Panc1 (cell line): ENCODE measurements at regions not wholly inside any gene's neighbourhood (a gene's known extent, or its start where the extent isn't known, plus 50 kb on each side); places are given as distances from the start of the nearest gene placed in this dataset.

Experiments
- ATAC-seq: fragments of 200-7000 bp; cut with Tn5 transposase; 2 replicates; pipeline ENCODE4 v1.9.1; 2020; ENCODE audit warnings: mild to moderate bottlenecking, moderate library complexity
- BruUV-seq: library from RNA; stranded (reverse); fragments of 400-500 nt; replicated peaks from 2 replicates; lab custom pipeline; 2021; lab: Mats Ljungman, UMichigan
- CTCF ChIA-PET: fragments of 300-600 bp; sonication (Branson Sonifier 250); formaldehyde crosslinking; loops from one replicate; lab custom pipeline; 2022; ENCODE audit warnings: antibody characterized with exemption; lab: Charles Lee
- POLR2A ChIA-PET: fragments of 300-600 bp; sonication (Branson Sonifier 250); formaldehyde crosslinking; loops from one replicate; lab custom pipeline; 2022; ENCODE audit warnings: antibody characterized with exemption; lab: Charles Lee
- DNase-seq: peaks from one replicate; pipeline ENCODE4 v3.0.0-alpha.2; 2010; ENCODE audit warnings: low read depth, low spot score
- H3K27ac ChIP-seq: 2 replicates; pipeline ENCODE4 v1.5.1; 2011; ENCODE audit warnings: mild to moderate bottlenecking, low read length, inconsistent platforms
- H3K27me3 ChIP-seq: fragments of 200-500 bp; sonication (Bioruptor generic); 2 replicates; pipeline ENCODE4 v1.6.0; 2014; ENCODE audit warnings: low read length, inconsistent platforms; ENCODE audit not compliant: control insufficient read depth, insufficient read depth
- H3K36me3 ChIP-seq: fragments of 200-500 bp; sonication (Bioruptor generic); 2 replicates; pipeline ENCODE4 v1.5.1; 2014; ENCODE audit warnings: inconsistent platforms, mild to moderate bottlenecking, low read length, moderate library complexity; ENCODE audit not compliant: control insufficient read depth, insufficient read depth
- H3K4me1 ChIP-seq: 2 replicates; pipeline ENCODE4 v1.5.1; 2011; ENCODE audit warnings: inconsistent platforms, mild to moderate bottlenecking, low read length, moderate library complexity; ENCODE audit not compliant: control insufficient read depth, insufficient read depth
- H3K4me3 ChIP-seq, 2 experiments: 2 replicates each; pipeline ENCODE4 v1.5.1; 2011 to 2012; ENCODE audit warnings: low read depth in 2 of 2, low read length in 2 of 2, mild to moderate bottlenecking in 2 of 2, inconsistent platforms in 1 of 2, moderate library complexity in 1 of 2
- H3K9me3 ChIP-seq: fragments of 200-500 bp; sonication (Bioruptor generic); 2 replicates; pipeline ENCODE4 v1.5.1; 2014; ENCODE audit warnings: low read depth, mild to moderate bottlenecking, inconsistent platforms, low read length, moderate library complexity; ENCODE audit not compliant: control insufficient read depth, insufficient read depth
- CTCF ChIP-seq: fragments of 450-650 bp; IDR thresholded peaks from 2 replicates; pipeline ENCODE4 v1.5.1; 2017; ENCODE audit warnings: mild to moderate bottlenecking
- POLR2AphosphoS5 ChIP-seq: IDR thresholded peaks from 2 replicates; pipeline ENCODE4 v1.6.1; 2012; ENCODE audit warnings: mild to moderate bottlenecking, low read depth, low read length, moderate library complexity
- REST ChIP-seq, 2 experiments: IDR thresholded peaks; 2 replicates each; pipeline ENCODE4 v1.6.1; 2011 to 2012; ENCODE audit warnings: low read depth in 2 of 2, control low read depth in 1 of 2, low read length in 1 of 2, mild to moderate bottlenecking in 1 of 2, moderate library complexity in 1 of 2; ENCODE audit not compliant: insufficient read depth in 1 of 2
- SIN3A ChIP-seq: IDR thresholded peaks from 2 replicates; pipeline ENCODE4 v1.6.1; 2012; ENCODE audit warnings: low read depth, mild to moderate bottlenecking, low read length, moderate library complexity, borderline replicate concordance; ENCODE audit not compliant: insufficient read depth
- TCF7L2 ChIP-seq: IDR thresholded peaks from 2 replicates; pipeline ENCODE4 v1.6.1; 2011; ENCODE audit warnings: mild to moderate bottlenecking, low read depth, low read length, inconsistent platforms
- in situ Hi-C: cut with HindIII; loops from 2 replicates; pipeline ENCODE4 v1.10.0; 2016; ENCODE audit warnings: low sequenced_read_pairs, low pct_unique_long_range_greater_than_20kb
- intact Hi-C: fragments of 100-400 bp; cut with micrococcal nuclease; formaldehyde crosslinking; loops from one replicate; pipeline ENCODE4 v1.10.0; 2022; ENCODE audit not compliant: unreplicated experiment

- intact Hi-C loops (no loop called here), in situ Hi-C loops (no loop called here)
- Histone ChIP-seq H3K4me3 (no peak overlapping the region), H3K27ac (no peak overlapping the region), H3K36me3 (no peaks in the 10 kb centered on the region), H3K9me3 (no peaks in the 10 kb centered on the region), H3K27me3 (peaks cover 3% of the 10 kb centered on the region; the same call in 1 of the 2 replicates), H3K4me1 (no peaks in the 10 kb centered on the region)
- no peak for DNase-seq
- BruUV-seq = no TSS peak
- CTCF ChIA-PET = no interaction called here
- no peak for ATAC-seq
- POLR2A ChIA-PET = no interaction called here
- TF ChIP-seq CTCF (no peak), REST (IDR thresholded peaks at IDR 0.05; ENCODE audit: insufficient read depth in 1 of 2, low read depth in 2 of 2, low read length in 1 of 2) (no peak), POLR2AphosphoS5 (no peak), SIN3A (no peak), TCF7L2 (no peak)
Observed at GRCh38 chr1:30194741-30195423, 528.5 kb downstream of the MATN1 start.

GRCh38 chr1:30194046-30194619 lies 529.3 kb downstream of the MATN1 start:
- Histone ChIP-seq H3K27me3 (peaks cover 3% of the 10 kb centered on the region; the same call in 1 of the 2 replicates), H3K4me1 (no peaks in the 10 kb centered on the region), H3K4me3 (no peak overlapping the region), H3K36me3 (no peaks in the 10 kb centered on the region), H3K27ac (no peak overlapping the region), H3K9me3 (no peaks in the 10 kb centered on the region)
- in situ Hi-C loops = no loop called here
- ChIA-PET CTCF (no interaction called here), POLR2A (no interaction called here)
- TF ChIP-seq POLR2AphosphoS5 (no peak), CTCF (no peak), SIN3A (no peak), REST (IDR thresholded peaks at IDR 0.05; ENCODE audit: insufficient read depth in 1 of 2, low read depth in 2 of 2, low read length in 1 of 2) (no peak), TCF7L2 (no peak)
- ATAC-seq (no peak), DNase-seq (no peak)
- intact Hi-C loops = no loop called here
- no TSS peak for BruUV-seq
